ENCODE measurements at regions not wholly inside any gene's neighbourhood (a gene's known extent, or its start where the extent isn't known, plus 50 kb on each side); places are given as distances from the start of the nearest gene placed in this dataset.

- no peak for TF ChIP-seq SUZ12 (IDR thresholded peaks at IDR 0.05; ENCODE audit: extremely low read depth, insufficient read depth, insufficient read length)
- TF ChIP-seq ZNF274 (IDR thresholded peaks at IDR 0.05; ENCODE audit: low read depth, low read length): no peak
- TF ChIP-seq YY1 (IDR thresholded peaks at IDR 0.05; ENCODE audit: insufficient read depth, insufficient read length): no peak
Observed at GRCh38 chr6:169845426-169846285, 94.2 kb downstream of the ERMARD start.

All from NT2/D1 (cell line).